ELR (cell line): ENCODE measurements at regions not wholly inside any gene's neighbourhood (a gene's known extent, or its start where the extent isn't known, plus 50 kb on each side); places are given as distances from the start of the nearest gene placed in this dataset.

Experiments used
- DNase-seq: peaks from one replicate; pipeline ENCODE4 v3.0.0-alpha.2; 2015; ENCODE audit warnings: low read depth

DNA sequence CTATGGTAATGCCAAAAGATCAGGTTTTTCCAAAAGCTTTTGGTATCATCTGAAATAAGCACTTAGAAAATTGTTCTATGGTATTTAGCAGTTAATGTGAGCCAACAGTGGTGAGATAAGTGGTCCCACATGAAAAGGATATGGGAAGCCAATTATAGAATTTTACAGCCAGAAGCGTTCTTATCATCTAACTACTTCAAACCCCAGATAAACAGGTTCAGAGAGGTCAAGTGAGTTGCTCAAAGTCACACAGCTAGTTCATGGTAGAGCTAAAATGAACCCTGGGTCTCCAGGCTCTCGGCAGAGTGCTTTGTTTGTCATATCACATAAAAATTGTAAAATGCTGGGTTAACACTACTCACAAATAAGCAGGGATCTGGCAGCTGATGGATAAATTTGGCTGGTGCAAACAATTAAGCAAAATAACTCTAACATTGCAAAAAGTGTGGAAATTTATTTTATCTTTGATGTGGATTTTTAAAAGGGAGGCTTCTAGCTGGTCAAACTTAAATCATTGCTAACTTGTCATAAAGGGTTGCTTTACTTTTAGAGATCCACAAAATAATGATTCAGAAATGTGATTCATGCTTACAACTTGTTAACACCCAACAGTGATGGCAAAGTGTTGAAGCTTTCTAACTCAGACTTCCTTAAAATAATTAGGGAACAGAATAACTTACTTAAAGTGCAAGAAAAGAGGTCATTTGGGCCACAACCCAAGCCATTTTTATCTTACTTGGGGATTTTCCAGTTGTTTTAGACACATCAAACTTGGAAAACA, 202.8 kb upstream of the TBC1D5 start:
- DNase-seq: no peak

DNA sequence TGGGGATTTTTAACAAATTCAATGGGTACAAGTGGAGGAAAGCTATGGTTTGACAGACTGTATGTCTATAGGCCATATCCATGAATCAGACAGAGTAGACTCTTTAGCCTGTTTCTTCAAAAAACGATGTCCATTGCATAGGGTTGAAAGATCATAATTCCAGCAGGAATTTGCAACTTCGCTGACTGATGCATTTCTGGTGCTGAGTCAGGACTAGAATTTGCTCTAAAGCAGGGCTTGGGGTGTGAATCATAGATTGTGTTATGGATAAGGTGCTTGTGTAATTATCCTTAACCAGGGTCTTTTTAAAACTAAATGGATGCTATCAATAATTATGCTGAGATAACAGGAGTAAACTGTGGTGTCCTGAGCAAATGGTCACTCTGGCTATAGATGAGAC, 200.4 kb upstream of the TBC1D5 start:
- DNase-seq: peak; percentile 67

DNA sequence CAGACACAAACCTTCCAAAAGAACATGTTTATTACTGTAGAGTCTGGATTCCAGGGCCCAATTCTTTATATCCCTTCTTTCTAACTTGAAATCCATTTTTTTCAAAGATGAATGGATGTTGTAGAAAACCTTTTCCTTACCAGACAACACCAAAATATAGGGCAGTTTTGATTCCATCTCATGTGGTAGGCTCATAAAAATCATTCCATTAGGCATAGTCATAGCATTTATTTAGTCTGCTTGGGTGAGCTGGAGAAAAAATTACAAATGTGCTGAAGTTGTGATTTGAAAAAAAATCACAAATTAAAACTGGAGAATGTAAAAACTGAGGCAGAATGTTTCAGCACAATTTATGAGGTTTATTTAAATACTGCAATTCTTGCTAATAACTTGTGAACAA, 199.3 kb upstream of the TBC1D5 start:
- peak; percentile 4 for DNase-seq

DNA sequence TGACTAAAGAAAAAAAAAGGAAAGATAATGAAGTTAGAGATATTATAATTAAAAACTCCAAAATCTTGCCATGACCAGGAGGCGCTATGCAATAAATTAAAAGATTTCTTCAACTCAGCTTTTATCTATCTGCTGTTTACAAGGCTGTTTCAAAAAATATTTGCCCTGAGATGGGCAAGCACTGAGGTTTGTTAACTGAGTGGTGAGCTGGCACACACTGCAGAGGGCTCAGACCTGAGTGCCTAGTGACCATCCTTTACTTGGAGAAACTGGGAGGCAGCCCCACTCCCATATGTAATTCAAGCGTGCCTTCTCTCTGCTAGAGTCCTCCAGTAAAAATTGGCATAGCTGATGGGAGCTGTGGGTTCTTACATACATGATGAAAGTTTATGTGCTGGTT, 198.7 kb upstream of the TBC1D5 start:
- no peak for DNase-seq

DNA sequence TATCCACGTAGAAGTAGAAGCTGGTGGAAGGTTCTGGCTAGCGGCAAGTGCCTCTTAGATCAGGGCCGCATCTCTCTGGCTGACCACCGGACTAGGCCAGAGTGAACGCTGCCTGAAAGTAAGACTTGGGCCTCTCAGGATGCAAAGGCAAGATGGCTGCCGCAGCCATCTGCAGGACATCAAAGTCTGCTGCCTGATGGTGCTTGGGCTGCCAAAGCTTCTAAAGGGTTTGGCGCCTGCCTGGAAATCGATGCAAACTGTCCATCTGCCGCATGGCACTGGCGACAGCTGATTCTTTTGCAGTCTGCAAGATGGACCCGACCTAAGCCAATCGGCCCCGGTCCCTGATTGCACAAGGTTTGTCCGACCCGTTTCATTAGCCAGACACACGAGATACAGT, 196.7 kb upstream of the TBC1D5 start:
- DNase-seq: no peak

DNA sequence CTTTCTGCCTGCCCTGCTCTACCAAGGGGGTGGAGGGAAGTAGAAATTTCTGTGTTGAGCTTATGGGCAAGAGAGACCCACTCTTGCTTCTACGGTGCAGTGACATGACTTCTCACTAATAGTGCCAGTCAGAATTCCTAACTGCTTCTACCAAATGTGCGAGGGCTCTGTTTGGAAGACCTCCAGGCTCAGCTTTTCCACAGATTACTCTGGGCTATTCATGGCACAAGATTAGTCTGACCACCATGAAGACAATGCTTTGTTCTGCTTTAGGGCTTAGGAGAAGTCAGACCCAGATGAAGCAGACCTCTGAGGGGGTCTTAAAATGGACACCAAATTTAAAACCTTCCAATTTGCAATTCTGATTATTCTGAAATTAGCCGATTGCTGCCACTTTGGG, 195.9 kb upstream of the TBC1D5 start:
- DNase-seq: no peak

DNA sequence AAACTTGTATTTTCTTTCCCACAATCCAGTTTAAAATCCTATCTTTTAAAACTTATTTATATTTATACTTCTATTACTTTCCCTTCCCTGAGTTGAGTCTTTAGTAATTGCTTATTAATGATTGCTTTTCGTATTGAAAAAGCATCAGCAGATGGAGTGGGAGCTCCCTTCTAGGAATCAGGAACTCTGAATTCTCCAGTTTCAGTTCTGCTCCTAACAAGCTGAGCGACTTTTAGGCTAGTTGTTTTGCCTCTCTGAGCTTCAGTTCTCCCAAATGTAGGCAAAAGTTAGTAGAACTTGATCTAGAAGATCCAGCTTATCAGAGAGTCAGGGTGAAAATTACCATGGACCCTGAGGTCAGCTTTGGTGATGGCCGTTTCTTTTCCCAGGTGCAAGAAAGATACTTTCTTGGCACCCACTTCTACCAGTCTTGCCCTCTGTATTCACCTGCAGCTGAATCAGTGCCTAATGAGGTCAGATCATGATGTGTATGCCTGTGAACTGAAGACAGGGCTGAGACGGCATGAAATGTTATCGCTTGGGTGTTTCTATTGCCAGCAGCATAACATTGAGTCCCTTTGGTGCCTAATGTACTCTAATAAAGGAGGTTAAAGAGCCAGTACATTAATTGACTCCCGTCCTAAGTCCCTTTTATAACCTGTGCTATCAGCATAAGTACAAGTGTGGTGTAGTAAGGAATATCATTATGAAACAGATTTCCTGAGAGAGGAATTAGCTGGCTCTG, 194.5 kb upstream of the TBC1D5 start:
- DNase-seq: no peak

DNA sequence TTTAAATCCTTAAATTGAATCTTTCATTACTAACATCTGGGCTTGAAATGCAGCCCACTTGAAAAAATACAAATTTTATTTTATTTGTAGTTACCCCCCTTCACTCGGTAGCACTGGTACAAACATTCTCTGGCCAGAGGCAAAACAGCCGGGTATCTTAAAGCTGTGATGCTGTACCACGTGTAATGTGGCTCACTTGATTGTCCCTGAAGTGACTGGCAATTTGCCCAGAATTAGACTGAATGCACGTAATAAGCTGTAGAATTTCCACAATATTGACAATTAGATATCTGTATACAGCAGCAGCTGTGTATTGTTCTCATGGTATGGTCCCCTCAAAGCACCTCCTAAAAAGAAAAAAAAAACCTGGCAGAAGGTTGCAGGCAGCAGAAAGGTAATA, 192.8 kb upstream of the TBC1D5 start:
- DNase-seq: peak; percentile 13

DNA sequence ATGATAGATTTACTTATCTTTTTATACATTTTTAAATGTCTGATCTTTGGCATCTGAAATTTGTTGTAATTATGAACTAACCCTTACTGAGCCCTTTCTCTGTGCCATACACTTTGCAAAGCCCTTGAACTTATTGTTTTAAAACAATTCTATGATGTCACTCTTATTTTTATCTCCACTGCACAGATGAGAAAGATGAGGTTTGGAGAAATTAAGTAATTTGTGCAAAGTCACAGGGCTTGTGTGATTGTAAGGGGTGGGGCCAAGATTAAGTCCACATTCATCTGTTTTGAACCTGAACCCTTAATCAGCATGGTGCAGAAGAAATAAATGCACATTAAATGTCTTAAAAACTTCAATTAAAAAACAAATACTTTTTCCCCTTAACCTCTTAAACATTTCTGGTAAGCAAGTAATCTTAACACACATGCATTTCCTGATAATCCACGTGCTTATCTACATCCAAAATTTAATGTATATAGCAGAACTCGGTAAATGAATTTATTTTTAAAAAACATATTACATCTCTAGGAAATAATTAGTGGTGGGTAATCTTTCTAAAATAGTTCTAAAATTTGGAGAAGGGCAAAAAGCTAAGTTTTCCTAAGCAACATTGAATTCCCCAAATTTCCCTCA, 189.8 kb upstream of the TBC1D5 start:
- no peak for DNase-seq

DNA sequence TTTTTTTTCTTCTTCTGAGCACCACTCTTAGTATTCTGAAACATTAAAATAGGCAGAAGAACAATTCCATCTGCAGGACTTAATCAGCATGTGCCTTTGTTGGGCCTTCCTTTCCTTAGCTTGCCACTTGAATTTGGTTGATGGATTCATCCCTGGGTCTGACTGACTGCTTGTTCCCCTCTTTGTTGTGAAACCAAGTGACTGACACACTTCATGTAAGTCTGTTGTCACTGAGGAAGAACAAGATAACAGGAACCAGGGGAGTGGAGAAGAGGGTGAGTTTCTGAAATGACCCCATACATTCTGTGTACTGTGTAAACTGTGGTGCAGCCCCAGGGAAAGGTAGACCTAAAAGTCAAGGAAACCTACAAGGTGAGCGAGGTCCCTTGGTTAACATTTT, 188.7 kb upstream of the TBC1D5 start:
- DNase-seq: no peak

DNA sequence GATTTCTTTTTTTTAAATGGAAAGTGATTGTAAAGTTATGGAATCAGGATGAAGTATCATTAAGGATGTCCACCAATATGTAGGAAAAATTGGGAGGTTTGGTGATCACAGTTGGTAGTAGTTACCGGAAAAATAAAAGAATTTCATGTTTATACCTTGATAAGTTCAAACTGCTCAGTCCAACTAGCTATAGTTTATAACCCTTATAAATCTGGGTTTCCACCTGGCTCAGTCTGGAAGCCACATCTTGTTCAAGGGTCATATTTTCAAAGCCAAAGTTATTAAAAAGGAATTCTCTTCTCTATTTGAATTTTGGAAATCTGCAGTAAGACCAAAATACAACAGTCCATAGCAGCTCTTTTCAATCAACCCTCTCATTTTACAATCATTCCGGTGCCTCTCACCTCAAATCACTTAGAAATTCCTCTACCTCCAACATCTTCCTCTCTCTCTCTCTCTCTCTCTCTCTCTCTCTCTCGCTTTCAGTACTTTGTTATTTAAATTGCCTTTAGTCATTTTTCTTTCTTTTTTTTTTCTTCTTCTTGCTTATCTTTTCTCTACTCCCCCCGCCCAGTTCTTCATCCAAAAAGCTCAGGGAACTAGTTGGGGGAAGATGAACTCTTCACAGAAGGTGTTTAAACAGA, 186.2 kb upstream of the TBC1D5 start:
- no peak for DNase-seq

DNA sequence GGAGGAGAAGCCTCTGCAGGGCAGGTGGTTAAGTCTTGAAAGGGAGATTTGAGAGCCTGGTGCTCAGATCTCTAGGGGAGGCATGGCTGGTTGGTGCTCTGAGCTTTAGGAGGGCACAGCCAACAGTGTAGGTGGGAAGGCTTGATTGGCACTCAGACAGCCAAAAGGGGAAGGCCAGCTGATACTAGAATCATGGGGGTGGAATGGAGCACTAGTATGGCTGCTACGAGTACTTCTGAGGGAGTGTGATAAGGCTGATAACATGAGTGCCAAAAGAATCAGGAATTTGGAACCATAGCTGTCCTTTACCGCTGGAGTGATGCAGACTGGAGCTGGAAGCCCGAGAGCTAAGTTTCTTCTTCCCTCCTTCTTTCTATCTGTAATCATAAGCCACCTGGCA, 184.6 kb upstream of the TBC1D5 start:
- no peak for DNase-seq

DNA sequence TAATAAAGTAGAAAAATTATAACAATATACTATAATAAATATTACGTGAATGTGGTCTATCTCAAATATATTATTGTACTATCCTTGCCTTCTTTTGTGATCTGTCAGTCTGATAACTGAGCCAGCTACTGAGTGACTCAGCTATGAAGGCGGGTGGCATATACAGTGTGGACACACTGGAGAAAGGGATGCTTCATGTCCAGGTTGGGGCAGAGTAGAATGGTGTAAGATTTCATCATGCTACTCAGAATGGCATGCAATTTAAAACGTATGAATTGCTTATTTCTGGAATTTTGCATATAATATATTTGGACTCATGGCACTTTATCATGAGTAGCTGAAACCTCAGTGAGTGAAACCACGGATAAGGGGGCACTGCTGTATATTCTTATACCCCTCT, 172.9 kb upstream of the TBC1D5 start:
- peak; percentile 42 for DNase-seq

DNA sequence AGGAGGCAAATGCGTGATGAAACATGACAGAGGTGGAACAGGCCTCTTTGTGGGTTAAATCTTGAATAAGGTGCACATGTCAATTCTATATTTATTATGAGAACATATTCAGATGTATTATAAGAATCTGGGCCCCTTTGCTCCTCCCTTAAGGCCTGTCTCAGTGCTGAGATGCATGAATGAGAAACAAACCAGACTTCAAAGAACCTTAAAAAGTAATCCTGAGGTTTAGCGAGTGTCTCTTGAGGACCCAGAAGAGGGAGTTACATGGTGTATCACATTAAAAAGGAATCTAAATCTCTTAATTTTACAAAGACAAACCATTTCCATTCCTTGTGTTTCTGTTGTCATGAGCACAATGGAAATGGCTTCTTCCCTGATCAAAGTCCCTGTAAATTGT, 170.9 kb upstream of the TBC1D5 start:
- no peak for DNase-seq

DNA sequence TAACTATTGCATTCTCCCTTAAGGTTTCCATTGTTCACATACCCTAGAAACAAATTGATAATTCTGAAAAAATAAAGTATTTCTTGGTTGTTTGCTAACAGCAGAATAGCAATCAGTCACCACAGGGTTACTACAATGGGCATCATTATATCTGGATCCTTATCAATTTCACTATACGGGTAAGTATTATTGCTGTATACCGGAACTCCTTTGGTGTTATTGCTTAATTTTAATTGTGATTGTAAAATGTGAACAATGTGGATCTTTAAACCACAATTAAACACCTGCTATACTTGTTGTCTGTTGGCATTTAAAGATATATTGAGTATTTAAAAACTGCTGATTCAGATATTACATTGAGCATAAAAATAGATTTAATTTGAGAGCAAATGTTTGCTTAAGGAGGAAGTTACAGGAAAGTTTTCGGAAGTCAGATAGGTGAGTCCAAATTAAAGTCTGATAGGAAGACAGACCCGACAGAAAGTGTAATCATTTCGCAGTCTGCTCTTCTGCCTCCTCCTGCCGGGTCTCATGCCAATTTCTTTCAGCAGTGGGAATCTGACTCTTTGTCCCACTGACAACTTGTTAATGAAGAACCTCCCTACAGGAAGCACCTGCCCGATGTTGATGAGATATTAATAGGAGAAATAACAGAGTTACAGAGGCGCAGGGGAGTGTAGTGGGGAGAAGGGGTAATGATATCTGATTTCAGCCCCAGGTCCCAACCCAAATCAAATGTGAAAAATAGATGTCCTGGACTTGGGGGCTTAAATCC, 169.7 kb upstream of the TBC1D5 start:
- DNase-seq: no peak

DNA sequence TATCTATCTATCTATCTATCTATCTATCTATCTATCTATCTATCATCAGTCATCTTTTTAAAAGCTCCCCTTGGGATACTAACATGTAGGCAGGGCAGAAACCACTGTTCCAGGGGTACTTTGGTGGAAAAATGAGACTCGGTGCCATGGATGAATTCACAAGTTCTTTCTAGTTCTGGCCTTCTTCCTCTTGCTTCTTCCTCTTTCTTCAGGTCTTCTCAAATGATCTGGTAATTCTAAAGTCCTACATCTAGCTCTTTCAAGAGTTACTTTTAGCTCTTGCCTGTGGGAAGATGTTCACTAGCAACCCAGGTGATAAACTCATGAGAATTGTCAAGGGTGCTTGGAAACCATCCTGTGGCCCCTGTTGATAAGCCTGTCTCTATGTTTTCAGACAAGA, 168.5 kb upstream of the TBC1D5 start:
- DNase-seq: no peak

DNA sequence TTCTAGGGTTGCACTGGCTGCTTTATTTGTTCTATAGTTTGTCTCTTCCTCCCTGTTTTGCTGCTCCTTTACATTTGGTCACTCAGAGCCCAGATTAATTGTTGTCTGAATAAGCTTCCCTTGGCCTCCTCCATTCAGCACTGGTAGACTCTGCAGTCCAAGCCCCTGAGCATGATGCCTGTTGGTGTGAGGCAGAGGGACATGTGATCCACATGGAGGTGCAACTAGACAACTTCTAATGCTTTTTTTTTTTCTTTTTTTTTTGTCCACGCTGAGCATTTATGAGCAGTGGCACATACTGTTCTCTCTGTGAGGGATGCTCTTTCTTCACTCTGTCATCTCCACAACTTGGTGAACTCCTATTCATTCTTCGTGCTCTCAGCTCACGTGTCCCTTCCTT, 167.3 kb upstream of the TBC1D5 start:
- DNase-seq: no peak

DNA sequence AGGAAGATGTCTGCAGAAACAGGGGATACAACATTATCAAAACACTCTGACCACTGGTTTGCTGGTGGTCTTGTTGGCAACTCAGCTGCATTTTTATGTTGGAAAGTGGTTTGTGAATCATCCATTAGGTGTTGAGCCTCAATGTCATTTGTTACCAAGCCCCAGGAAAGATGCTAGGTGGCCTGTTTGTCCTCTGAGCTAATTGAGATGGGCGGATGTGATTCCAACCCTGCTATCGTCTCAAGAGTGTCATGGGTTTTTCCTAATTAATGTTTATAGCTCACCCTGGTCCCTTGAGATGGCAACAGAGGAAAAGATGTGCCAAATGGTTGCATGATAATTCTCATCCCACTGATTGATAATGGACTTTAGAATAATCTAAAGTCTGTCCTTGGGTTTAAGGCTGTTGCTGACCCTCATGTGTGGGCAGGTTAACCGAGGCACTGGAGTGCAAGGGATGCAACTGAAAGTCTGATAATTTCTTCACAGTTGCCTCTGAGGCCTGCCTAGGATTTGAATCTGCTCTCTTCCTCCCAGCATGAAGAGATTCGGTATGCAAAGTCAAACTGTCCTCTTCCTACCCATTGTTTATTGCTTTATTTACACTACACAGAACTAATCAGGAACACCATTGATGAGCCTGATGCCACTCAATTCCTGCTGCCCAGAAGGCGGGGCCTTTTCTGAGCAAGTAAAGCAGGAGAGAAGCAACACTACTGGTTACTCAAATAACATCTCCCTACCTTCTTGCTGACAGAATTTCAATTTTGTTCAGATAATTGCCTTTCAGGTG, 166.2 kb upstream of the TBC1D5 start:
- no peak for DNase-seq

DNA sequence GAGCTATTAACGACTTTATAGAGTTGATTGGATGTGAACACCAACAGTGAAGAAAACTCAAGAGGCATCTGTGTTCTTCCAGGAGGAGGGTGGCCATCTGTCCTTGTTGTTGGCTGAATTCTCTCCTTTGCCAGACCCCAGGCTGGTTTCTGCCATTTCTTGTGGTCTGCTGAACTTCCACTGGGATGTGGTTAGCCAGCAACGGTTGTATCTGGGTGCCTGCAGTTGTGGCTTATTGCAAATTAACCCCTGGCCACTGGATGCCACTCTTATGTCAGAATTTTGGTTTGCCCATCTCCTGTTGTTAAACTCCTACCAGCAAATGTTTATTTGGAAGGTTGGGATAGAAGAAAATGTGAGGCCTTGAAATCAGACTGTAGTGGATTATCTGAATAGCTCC, 163.6 kb upstream of the TBC1D5 start:
- no peak for DNase-seq

DNA sequence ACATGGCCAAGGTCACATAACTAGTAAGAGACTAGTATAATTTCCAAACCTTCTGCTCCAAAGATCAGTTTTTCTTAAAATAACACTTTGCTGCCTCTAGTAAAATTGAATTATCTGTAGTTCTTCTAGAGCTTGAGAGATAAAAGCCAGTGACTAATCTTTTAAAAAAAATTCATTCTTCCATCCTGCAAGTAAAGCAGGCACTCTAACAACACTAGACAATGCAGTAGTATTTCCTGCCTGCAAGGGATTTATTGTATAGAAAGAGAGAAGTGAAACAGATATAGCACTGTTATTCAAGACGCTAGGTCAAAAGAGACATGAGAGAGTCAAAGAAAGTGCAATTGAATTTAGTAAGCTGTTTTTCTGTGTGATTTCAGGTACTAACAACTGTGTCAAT, 159.5 kb upstream of the TBC1D5 start:
- no peak for DNase-seq

DNA sequence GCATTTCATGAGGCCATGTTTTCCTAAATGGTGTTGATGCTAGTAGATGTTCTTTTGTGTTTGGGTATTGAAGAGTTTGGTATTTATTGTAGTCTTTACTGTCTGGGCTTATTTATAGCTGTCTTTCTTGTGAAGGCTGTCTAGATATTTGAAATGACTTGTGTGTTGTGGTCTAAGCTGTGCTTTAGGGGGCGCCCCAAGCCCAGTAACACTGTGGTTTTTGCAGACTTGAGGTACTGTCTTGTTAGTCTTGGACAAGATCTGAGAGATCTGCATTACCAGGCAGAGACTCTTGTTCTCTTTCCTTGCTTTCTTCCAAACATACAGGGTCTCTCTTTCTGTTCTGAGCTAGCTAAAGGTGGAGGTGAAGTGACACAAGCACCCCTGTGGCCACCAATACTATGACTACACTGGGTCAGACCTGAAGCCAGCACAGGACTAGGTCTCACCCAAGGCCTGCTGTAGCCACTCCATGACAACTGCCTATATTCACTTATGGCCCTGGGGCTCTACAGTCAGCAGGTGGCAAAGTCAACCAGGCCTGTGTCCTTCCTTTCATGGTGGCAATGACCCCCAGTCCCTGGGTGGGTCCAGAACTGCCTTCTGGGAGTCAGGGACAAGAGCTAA, 152.1 kb upstream of the TBC1D5 start:
- peak; percentile 59 for DNase-seq
